PC-9 (cell line): ENCODE measurements at regions not wholly inside any gene's neighbourhood (a gene's known extent, or its start where the extent isn't known, plus 50 kb on each side); places are given as distances from the start of the nearest gene placed in this dataset.

Experiments
- CTCF ChIP-seq: fragments of 200-600 bp; sonication (generic); conservative IDR thresholded peaks from 2 replicates; pipeline ENCODE4 v1.6.1; 2017; ENCODE audit warnings: mixed run types, antibody characterized with exemption, mild to moderate bottlenecking, moderate library complexity
- EZH2 ChIP-seq: fragments of 200-600 bp; sonication (generic); IDR thresholded peaks from 2 replicates; pipeline ENCODE4 v1.8.0; 2017; ENCODE audit warnings: antibody characterized with exemption, low read depth

GRCh38 chr3:107458871-107459270 lies 63.9 kb upstream of the BBX start:
- no peak for TF ChIP-seq CTCF
- TF ChIP-seq EZH2 = no peak
